ENCODE measurements at regions not wholly inside any gene's neighbourhood (a gene's known extent, or its start where the extent isn't known, plus 50 kb on each side); places are given as distances from the start of the nearest gene placed in this dataset.

- Histone ChIP-seq H3F3A (ENCODE audit: insufficient read depth, low read length, poor library complexity, severe bottlenecking) (no peaks in the 10 kb centered on the region), H3K4me3 (ENCODE audit: low read length) (no peak overlapping the region), H4K20me1 (ENCODE audit: insufficient read depth) (no peaks in the 10 kb centered on the region), H3K27ac (ENCODE audit: low read length) (no peak overlapping the region), H3K4me2 (ENCODE audit: low read length) (no peak overlapping the region), H3K9me2 (ENCODE audit: insufficient read depth, low read length) (no peaks in the 10 kb centered on the region), H3K27me3 (ENCODE audit: insufficient read depth, low read depth, low read length) (no peaks in the 10 kb centered on the region), H3K9me3 (ENCODE audit: low read length) (no peaks in the 10 kb centered on the region), H2AFZ (ENCODE audit: low read depth, low read length) (no peak overlapping the region), H3K79me2 (replicated peaks; ENCODE audit: insufficient read depth, low read length) (no peaks in the 10 kb centered on the region), H3K9ac (ENCODE audit: low read length) (no peak overlapping the region), H3K36me3 (ENCODE audit: insufficient read depth, low read length) (no peaks in the 10 kb centered on the region)
- TF ChIP-seq EZH2 (IDR thresholded peaks at IDR 0.05; ENCODE audit: borderline replicate concordance, insufficient read depth, low read length, poor library complexity, severe bottlenecking) (no peak), CTCF (IDR thresholded peaks at IDR 0.05; ENCODE audit: poor library complexity, severe bottlenecking) (no peak), TAF1 (IDR thresholded peaks at IDR 0.05; ENCODE audit: low read depth) (no peak), SMC3 (conservative IDR thresholded peaks at IDR 0.05; ENCODE audit: poor library complexity) (no peak), POLR2AphosphoS5 (IDR thresholded peaks at IDR 0.05) (no peak), REST (IDR thresholded peaks at IDR 0.05; ENCODE audit: borderline replicate concordance) (no peak), MXI1 (conservative IDR thresholded peaks at IDR 0.05; ENCODE audit: poor library complexity, severe bottlenecking) (no peak), EP300 (conservative IDR thresholded peaks at IDR 0.05; ENCODE audit: poor library complexity, severe bottlenecking) (no peak), RAD21 (conservative IDR thresholded peaks at IDR 0.05) (no peak)
These were observed 444.0 kb downstream of the MFSD1 start for GRCh38 chr3:159245871-159246270.

GRCh38 chr3:159246385-159246784 lies 444.5 kb downstream of the MFSD1 start:
- Histone ChIP-seq H4K20me1 (ENCODE audit: insufficient read depth) (no peaks in the 10 kb centered on the region), H3K36me3 (ENCODE audit: insufficient read depth, low read length) (no peaks in the 10 kb centered on the region), H3K9me2 (ENCODE audit: insufficient read depth, low read length) (no peaks in the 10 kb centered on the region), H3K79me2 (replicated peaks; ENCODE audit: insufficient read depth, low read length) (no peaks in the 10 kb centered on the region), H3K9ac (ENCODE audit: low read length) (no peak overlapping the region), H3K9me3 (ENCODE audit: low read length) (no peaks in the 10 kb centered on the region), H3K27ac (ENCODE audit: low read length) (no peak overlapping the region), H3K27me3 (ENCODE audit: insufficient read depth, low read depth, low read length) (no peaks in the 10 kb centered on the region), H3K4me2 (ENCODE audit: low read length) (no peak overlapping the region), H3K4me3 (ENCODE audit: low read length) (no peak overlapping the region), H3F3A (ENCODE audit: insufficient read depth, low read length, poor library complexity, severe bottlenecking) (no peaks in the 10 kb centered on the region), H2AFZ (ENCODE audit: low read depth, low read length) (no peak overlapping the region)
- TF ChIP-seq EP300 (conservative IDR thresholded peaks at IDR 0.05; ENCODE audit: poor library complexity, severe bottlenecking): no peak
- no peak for TF ChIP-seq SMC3 (conservative IDR thresholded peaks at IDR 0.05; ENCODE audit: poor library complexity)
- TF ChIP-seq EZH2 (IDR thresholded peaks at IDR 0.05; ENCODE audit: borderline replicate concordance, insufficient read depth, low read length, poor library complexity, severe bottlenecking): no peak
- no peak for TF ChIP-seq REST (IDR thresholded peaks at IDR 0.05; ENCODE audit: borderline replicate concordance)
- no peak for TF ChIP-seq CTCF (IDR thresholded peaks at IDR 0.05; ENCODE audit: poor library complexity, severe bottlenecking)
- TF ChIP-seq TAF1 (IDR thresholded peaks at IDR 0.05; ENCODE audit: low read depth): no peak
- TF ChIP-seq POLR2AphosphoS5 (IDR thresholded peaks at IDR 0.05): no peak
- TF ChIP-seq RAD21 (conservative IDR thresholded peaks at IDR 0.05): no peak
- TF ChIP-seq MXI1 (conservative IDR thresholded peaks at IDR 0.05; ENCODE audit: poor library complexity, severe bottlenecking): no peak

Data from neural cell (in vitro differentiated cells).